Activated naive CD8-positive, alpha-beta T cell treated with anti-CD3 and anti-CD28 coated beads for 36 hours (primary cell): ENCODE measurements at regions not wholly inside any gene's neighbourhood (a gene's known extent, or its start where the extent isn't known, plus 50 kb on each side); places are given as distances from the start of the nearest gene placed in this dataset.
"Not testable (repeated sequence)": the region's sequence is repeated elsewhere in the genome, so short reads cannot be mapped to it uniquely, and the experiment has no call there.

Experiments used
- DNase-seq: peaks from one replicate; pipeline ENCODE4 v3.0.0; 2021
- H3K27ac Mint-ChIP-seq: one replicate; pipeline ENCODE4 v1.8.0; 2022; ENCODE audit warnings: mild to moderate bottlenecking, moderate library complexity, mixed read lengths
- H3K27me3 Mint-ChIP-seq: one replicate; pipeline ENCODE4 v1.8.0; 2022; ENCODE audit warnings: mild to moderate bottlenecking, mixed read lengths
- H3K36me3 Mint-ChIP-seq: one replicate; pipeline ENCODE4 v1.8.0; 2021; ENCODE audit warnings: mild to moderate bottlenecking, mixed read lengths
- H3K4me1 Mint-ChIP-seq: one replicate; pipeline ENCODE4 v1.8.0; 2021; ENCODE audit warnings: mixed read lengths
- H3K4me3 Mint-ChIP-seq: one replicate; pipeline ENCODE4 v1.8.0; 2022; ENCODE audit warnings: mild to moderate bottlenecking, moderate library complexity, mixed read lengths
- H3K9me3 Mint-ChIP-seq: one replicate; pipeline ENCODE4 v1.8.0; 2022; ENCODE audit warnings: mixed read lengths

DNA sequence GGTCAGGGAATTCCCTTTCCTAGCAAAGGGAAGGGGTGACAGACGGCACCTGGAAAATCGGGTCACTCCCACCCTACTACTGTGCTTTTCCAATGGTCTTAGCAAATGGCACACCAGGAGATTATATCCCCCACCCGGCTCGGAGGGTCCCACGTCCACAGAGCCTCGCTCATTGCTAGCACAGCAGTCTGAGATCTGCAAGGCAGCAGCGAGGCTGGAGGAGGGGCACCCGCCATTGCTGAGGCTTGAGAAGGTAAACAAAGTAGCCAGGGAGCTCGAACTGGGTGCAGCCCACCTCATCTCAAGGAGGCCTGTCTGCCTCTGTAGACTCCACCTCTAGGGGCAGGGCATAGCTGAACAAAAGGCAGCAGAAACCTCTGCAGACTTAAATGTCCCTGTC is 139.8 kb upstream of the NRG3 start:
- not testable (repeated sequence) for H3K4me1 Mint-ChIP-seq, DNase-seq, H3K27ac Mint-ChIP-seq, H3K36me3 Mint-ChIP-seq, H3K27me3 Mint-ChIP-seq, H3K4me3 Mint-ChIP-seq
- peaks cover 17% of the 10 kb centered on the region for H3K9me3 Mint-ChIP-seq

DNA sequence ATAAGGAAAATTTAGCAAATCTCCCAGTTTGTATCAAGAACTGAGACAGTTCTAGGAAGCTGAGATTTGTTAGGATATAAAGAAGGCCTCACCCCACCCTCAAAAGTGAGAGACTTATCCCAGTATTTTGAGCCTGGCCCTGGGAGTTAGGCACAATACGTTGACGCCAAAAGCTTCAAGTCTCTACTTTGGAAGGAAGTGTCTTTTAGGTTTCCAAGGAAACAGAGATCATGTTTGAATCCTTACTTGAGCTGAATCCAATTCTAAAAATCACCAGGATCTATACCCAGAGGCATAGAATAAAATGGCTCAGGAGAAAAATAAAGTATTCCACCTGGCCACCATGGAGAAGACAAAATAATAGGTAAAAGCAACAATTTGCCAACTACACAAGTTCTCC is 115.9 kb upstream of the NRG3 start:
- no peak for DNase-seq
- Mint-ChIP-seq H3K27me3 (no peaks in the 10 kb centered on the region), H3K27ac (no peak overlapping the region), H3K4me3 (no peak overlapping the region), H3K4me1 (no peaks in the 10 kb centered on the region), H3K36me3 (no peaks in the 10 kb centered on the region), H3K9me3 (no peaks in the 10 kb centered on the region)

DNA sequence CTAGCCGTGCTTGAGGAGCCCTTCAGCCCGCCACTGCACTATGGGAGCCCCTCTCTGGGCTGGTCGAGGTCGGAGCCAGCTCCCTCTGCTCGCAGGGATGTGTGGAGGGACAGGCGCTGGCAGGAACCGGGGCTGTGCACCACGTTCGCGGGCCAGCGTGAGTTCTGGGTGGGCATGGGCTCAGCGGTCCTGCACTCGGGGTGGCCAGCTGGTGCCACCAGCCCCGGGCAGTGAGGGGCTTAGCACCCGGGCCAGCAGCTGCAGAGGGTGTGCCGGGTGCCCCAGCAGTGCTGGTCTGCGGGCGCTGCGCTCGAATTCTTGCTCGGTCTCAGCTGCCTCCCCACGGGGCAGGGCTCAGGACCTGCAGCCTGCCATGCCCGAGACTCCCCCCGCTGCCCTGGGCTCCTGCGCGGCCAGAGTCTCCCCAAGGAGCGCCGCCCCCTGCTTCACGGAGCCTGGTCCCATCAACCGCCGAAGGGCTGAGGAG is 90.8 kb upstream of the NRG3 start:
- H3K36me3 Mint-ChIP-seq = no peaks in the 10 kb centered on the region
- no peak for DNase-seq
- H3K4me3 Mint-ChIP-seq = no peak overlapping the region
- H3K9me3 Mint-ChIP-seq = peaks cover 2% of the 10 kb centered on the region
- no peak overlapping the region for H3K27ac Mint-ChIP-seq
- no peaks in the 10 kb centered on the region for H3K27me3 Mint-ChIP-seq
- no peaks in the 10 kb centered on the region for H3K4me1 Mint-ChIP-seq

DNA sequence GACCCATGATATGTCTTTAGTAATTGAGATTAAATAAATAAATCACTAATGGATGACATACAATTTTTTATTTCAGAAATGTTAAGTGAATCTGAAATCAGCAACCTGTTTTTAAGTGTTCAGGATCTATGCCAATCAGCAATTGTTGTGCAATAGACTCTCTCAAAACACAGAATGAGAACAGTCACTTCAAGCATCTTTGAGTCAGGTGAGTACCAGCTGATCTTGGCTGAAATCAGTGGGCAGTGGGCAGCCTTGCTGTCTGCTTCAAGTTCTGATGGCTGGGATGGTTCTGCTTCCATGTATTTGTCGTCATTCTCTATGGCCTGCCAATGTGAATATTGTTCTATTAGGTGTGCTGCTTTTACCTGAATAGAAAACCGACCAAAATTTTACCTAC is 82.3 kb upstream of the NRG3 start:
- Mint-ChIP-seq H3K4me1 (no peaks in the 10 kb centered on the region), H3K4me3 (no peak overlapping the region), H3K27ac (no peak overlapping the region), H3K36me3 (no peaks in the 10 kb centered on the region), H3K27me3 (no peaks in the 10 kb centered on the region), H3K9me3 (no peaks in the 10 kb centered on the region)
- DNase-seq = no peak

DNA sequence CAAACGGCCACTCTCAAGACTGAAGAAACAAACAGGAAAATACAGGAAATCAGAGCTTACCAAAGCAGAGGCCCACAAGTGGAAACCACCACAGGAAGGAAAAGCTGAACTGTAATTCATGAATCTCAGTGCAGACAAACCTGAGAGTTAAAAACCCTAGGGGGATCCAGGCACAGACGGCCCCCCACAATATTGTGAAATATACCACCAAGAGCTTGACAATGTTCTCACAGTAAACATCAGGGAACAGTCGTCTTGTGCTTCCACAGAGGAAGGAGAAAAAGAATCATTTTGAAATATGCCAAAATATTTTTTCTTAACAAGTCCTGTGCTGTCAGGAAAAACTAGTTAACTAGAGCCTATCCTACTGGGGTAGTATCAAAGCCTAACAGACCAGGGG is 68.2 kb upstream of the NRG3 start:
- Mint-ChIP-seq H3K27ac (no peak overlapping the region), H3K27me3 (no peaks in the 10 kb centered on the region), H3K36me3 (peaks cover 2% of the 10 kb centered on the region), H3K4me3 (no peak overlapping the region), H3K4me1 (no peaks in the 10 kb centered on the region), H3K9me3 (peaks cover 22% of the 10 kb centered on the region)
- DNase-seq = no peak

DNA sequence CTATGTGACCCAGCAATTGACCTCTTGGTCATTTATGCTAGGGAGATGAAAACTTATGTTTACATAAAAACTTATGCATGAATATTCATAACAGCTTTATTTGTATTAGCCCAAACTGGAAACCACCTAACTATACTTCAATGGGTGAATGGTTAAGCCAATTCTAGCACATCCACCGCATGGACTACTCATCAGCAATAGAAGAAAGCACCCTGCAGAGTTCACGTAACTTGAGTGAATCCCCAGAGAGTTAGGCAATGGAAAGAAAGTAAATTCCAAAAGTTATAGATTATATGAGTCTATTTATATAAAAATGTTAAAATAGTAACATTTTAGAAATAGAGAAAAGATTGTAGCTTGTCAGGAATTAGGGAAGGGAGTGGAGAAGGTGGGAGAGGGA is 60.2 kb upstream of the NRG3 start:
- Mint-ChIP-seq H3K9me3 (peaks cover 3% of the 10 kb centered on the region), H3K27ac (no peak overlapping the region), H3K27me3 (no peaks in the 10 kb centered on the region), H3K36me3 (no peaks in the 10 kb centered on the region), H3K4me1 (no peaks in the 10 kb centered on the region), H3K4me3 (no peak overlapping the region)
- DNase-seq = no peak

DNA sequence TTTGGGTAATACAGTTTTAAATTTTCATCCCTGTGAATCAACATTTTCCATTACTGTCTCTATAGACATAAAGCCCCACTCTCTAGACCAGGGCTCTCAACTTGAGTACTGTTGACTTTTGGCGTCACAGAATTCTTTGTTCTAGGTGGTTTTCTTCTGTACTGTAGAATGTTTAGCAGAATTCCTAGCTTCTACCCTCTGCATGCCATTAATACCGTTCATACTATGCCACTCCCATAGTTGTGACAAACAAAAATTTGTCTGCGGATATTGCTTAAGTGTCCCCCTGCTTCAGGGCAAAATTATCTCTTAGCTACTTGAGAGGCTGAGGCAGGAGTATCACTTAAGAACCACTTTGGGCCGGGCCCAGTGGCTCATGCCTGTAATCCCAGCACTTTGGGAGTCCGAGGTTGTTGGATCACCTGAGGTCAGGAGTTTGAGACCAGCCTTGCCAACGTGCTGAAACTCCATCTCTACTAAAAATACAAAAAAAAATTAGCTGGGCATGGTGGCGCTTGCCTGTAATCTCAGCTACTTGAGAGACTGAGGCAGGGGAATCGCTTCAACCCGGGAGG is 57.3 kb upstream of the NRG3 start:
- Mint-ChIP-seq H3K4me1 (no peaks in the 10 kb centered on the region), H3K4me3 (no peak overlapping the region), H3K36me3 (no peaks in the 10 kb centered on the region), H3K9me3 (no peaks in the 10 kb centered on the region), H3K27ac (no peak overlapping the region), H3K27me3 (no peaks in the 10 kb centered on the region)
- no peak for DNase-seq

DNA sequence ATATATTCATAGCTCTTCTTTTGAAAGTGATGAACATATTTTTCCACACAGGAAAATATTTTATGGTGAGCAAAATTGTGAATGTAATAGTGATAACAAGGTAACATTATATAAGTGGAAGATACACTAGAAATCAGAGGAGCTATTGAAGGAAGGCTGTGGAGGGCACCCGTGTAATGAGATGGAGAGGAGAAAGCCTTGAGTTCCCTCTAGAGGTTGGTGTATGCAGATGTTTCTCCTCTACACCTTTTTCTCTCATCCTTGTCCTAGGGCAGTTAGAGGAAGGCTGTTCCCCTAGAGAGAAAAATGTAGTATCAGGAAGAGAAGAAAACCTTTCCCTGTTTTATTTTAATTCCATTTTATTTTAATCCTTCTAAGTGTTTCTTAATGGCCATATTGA is 54.6 kb upstream of the NRG3 start:
- H3K4me1 Mint-ChIP-seq = no peaks in the 10 kb centered on the region
- no peak for DNase-seq
- H3K27me3 Mint-ChIP-seq = no peaks in the 10 kb centered on the region
- H3K36me3 Mint-ChIP-seq = no peaks in the 10 kb centered on the region
- H3K27ac Mint-ChIP-seq = no peak overlapping the region
- H3K4me3 Mint-ChIP-seq = no peak overlapping the region
- no peaks in the 10 kb centered on the region for H3K9me3 Mint-ChIP-seq
